ENCODE measurements at regions not wholly inside any gene's neighbourhood (a gene's known extent, or its start where the extent isn't known, plus 50 kb on each side); places are given as distances from the start of the nearest gene placed in this dataset.

GRCh38 chr4:167456619-167457018, 222.3 kb upstream of the SPOCK3 start:
- no peak for DNase-seq (ENCODE audit: low read depth, low spot score)
- H3K27ac ChIP-seq (ENCODE audit: low read depth, low read length), result no peak overlapping the region
- no peak overlapping the region for H3K4me2 ChIP-seq (ENCODE audit: low read length)
- no peak overlapping the region for H3K4me3 ChIP-seq (replicated peaks in 1 of 2; ENCODE audit: low read depth in 1 of 2, low read length in 2 of 2)
- intact Hi-C loops (cut with micrococcal nuclease), result no loop called here
- H4K20me1 ChIP-seq (ENCODE audit: insufficient read depth), result no peaks in the 10 kb centered on the region
- H3K36me3 ChIP-seq (ENCODE audit: control insufficient read depth in 1 of 2, insufficient read depth in 2 of 2, low read length in 2 of 2), result no peaks in the 10 kb centered on the region
- ATAC-seq, result no peak
- BruUV-seq (replicated peaks), result no TSS peak
- no peaks in the 10 kb centered on the region for H3K9me3 ChIP-seq (ENCODE audit: control insufficient read depth in 1 of 2, insufficient read depth in 1 of 2, low read depth in 1 of 2, low read length in 2 of 2)
- H3K9ac ChIP-seq (ENCODE audit: low read length), result no peak overlapping the region
- no peaks in the 10 kb centered on the region for H3K79me2 ChIP-seq (ENCODE audit: insufficient read depth, low read length)
- TF ChIP-seq REST (IDR thresholded peaks at IDR 0.05; ENCODE audit: low read depth), result no peak
- no peak for TF ChIP-seq RAD21 (IDR thresholded peaks at IDR 0.05; ENCODE audit: low read depth)
- TF ChIP-seq YY1 (IDR thresholded peaks at IDR 0.05; ENCODE audit: extremely low read depth, insufficient replicate concordance, low read depth, low read length), result no peak
- TF ChIP-seq ZNF274 (IDR thresholded peaks at IDR 0.05; ENCODE audit: low read depth, low read length), result no peak
- no peak for TF ChIP-seq POLR2AphosphoS5 (IDR thresholded peaks at IDR 0.05; ENCODE audit: low read depth, low read length)
- no peak for TF ChIP-seq CTCF (IDR thresholded peaks at IDR 0.05 in 2 of 3, conservative IDR thresholded peaks at IDR 0.05 in 1 of 3; ENCODE audit: borderline replicate concordance in 1 of 3, insufficient read depth in 1 of 3, low read depth in 2 of 3, low read length in 2 of 3)
- TF ChIP-seq ZFX (IDR thresholded peaks at IDR 0.05), result no peak
- no peak for TF ChIP-seq CEBPB (IDR thresholded peaks at IDR 0.05; ENCODE audit: low read depth)
- no peak for TF ChIP-seq MAX (IDR thresholded peaks at IDR 0.05)
- no peak for TF ChIP-seq FOSL1 (IDR thresholded peaks at IDR 0.05; ENCODE audit: low read depth)
- no peak for TF ChIP-seq ATF3 (IDR thresholded peaks at IDR 0.05)
- TF ChIP-seq EZH2phosphoT487 (IDR thresholded peaks at IDR 0.05; ENCODE audit: borderline replicate concordance), result no peak
- TF ChIP-seq SP1 (IDR thresholded peaks at IDR 0.05; ENCODE audit: low read depth), result no peak
- TF ChIP-seq SRF (IDR thresholded peaks at IDR 0.05; ENCODE audit: low read depth), result no peak
- TF ChIP-seq TCF7L2 (IDR thresholded peaks at IDR 0.05; ENCODE audit: borderline replicate concordance, extremely low read depth, insufficient read depth, insufficient read length), result no peak
- no peak for TF ChIP-seq EZH2 (IDR thresholded peaks at IDR 0.05)
- no peak for TF ChIP-seq JUND (IDR thresholded peaks at IDR 0.05)
- TF ChIP-seq SIN3A (IDR thresholded peaks at IDR 0.05; ENCODE audit: low read depth), result no peak
- POLR2A ChIA-PET, result no interaction called here
- CTCF ChIA-PET, result no interaction called here
- no peak overlapping the region for H2AFZ ChIP-seq (ENCODE audit: low read depth, low read length, poor library complexity, severe bottlenecking)
- H3K4me1 ChIP-seq (ENCODE audit: control insufficient read depth in 1 of 2, insufficient read depth in 2 of 2, low read length in 2 of 2), result no peaks in the 10 kb centered on the region
- RAD21 ChIA-PET (ENCODE audit: low non-redundant PET in 1 of 2, low total read pairs in 2 of 2, uncharacterized antibody in 2 of 2, unreplicated experiment in 2 of 2), result no interaction called here
- no peaks in the 10 kb centered on the region for H3K27me3 ChIP-seq (ENCODE audit: insufficient read depth, low read length)
- H3K9me2 ChIP-seq (ENCODE audit: insufficient read depth), result no peaks in the 10 kb centered on the region

Measured in HCT116 (cell line).